Heart left ventricle (tissue), 16 donors: ENCODE measurements at regions not wholly inside any gene's neighbourhood (a gene's known extent, or its start where the extent isn't known, plus 50 kb on each side); places are given as distances from the start of the nearest gene placed in this dataset.

Source experiments
- ATAC-seq, 4 donors: fragments of 200-7000 bp; cut with Tn5 transposase; one replicate each; pipeline ENCODE4 v1.9.1; 2020 to 2022; ENCODE audit warnings: moderate library complexity in 4 of 4, mild to moderate bottlenecking in 3 of 4, moderate number of reproducible peaks in 1 of 4
- DNase-seq, 5 donors: peaks; one replicate each; pipeline ENCODE4 v3.0.0-alpha.2; 2020
- H3K27ac ChIP-seq, 12 donors: fragments of 200-600 bp; sonication (generic) in 4 of 12; one replicate each; pipeline versions ENCODE4 v1.5.0 to v1.8.0; 2016 to 2022; ENCODE audit warnings: mild to moderate bottlenecking in 2 of 12
- H3K27me3 ChIP-seq, 9 donors: fragments of 200-600 bp; sonication (generic) in 2 of 9; one replicate each; pipeline versions ENCODE4 v1.5.1 to v1.8.0; 2016 to 2022; ENCODE audit warnings: mild to moderate bottlenecking in 3 of 9
- H3K36me3 ChIP-seq, 9 donors: fragments of 200-600 bp; sonication (generic) in 2 of 9; one replicate each; pipeline versions ENCODE4 v1.5.0 to v1.8.0; 2018 to 2022; ENCODE audit warnings: mild to moderate bottlenecking in 2 of 9
- H3K4me1 ChIP-seq, 12 donors: fragments of 200-600 bp; sonication (generic) in 4 of 12; one replicate each; pipeline versions ENCODE4 v1.5.0 to v1.8.0; 2016 to 2022; ENCODE audit warnings: mild to moderate bottlenecking in 3 of 12
- H3K4me3 ChIP-seq, 12 donors: fragments of 200-600 bp; sonication (generic) in 4 of 12; one replicate each; pipeline versions ENCODE4 v1.5.0 to v1.8.0; 2017 to 2022; ENCODE audit warnings: mild to moderate bottlenecking in 9 of 12, moderate library complexity in 4 of 12
- H3K9me3 ChIP-seq, 12 donors: fragments of 200-600 bp; sonication (generic) in 4 of 12; one replicate each; pipeline versions ENCODE4 v1.5.0 to v1.8.0; 2016 to 2022; ENCODE audit warnings: mild to moderate bottlenecking in 1 of 12
- CTCF ChIP-seq, 12 donors: fragments of 200-600 bp; sonication (generic) in 4 of 12; IDR thresholded peaks; one replicate each; pipeline versions ENCODE4 v1.5.0 to v1.8.0; 2018 to 2022; ENCODE audit warnings: antibody characterized with exemption in 12 of 12, mild to moderate bottlenecking in 5 of 12
- POLR2A ChIP-seq, 2 donors: fragments of 450-650 bp; IDR thresholded peaks; one replicate each; pipeline ENCODE4 v1.6.1; 2017; ENCODE audit warnings: antibody characterized with exemption in 2 of 2, mild to moderate bottlenecking in 2 of 2, moderate library complexity in 2 of 2
- WGBS, 4 donors: extraction: QIAGEN DNeasy Blood & Tissue Kit in 2 of 4; methylation state at CpG; one replicate each; pipeline versions ENCODE4 v1.1.5 to v1.1.7; 2013 to 2018; 5-methylcytosine and 5-hydroxymethylcytosine counted together
- intact Hi-C, 10 donors: fragments of 100-400 bp; cut with DNase I; formaldehyde crosslinking; loops; one replicate each; pipeline versions ENCODE4 v1.11.1 to v1.14.2; 2022
- donor health status: ischemic (EF 13 %, LVEDD 7.1; RV severe dilation, severe dysfunction).
- donor health status: healthy with polysubstance abuse.
- donor health status: DM: no; HTN: yes; CAD: no.
- donor health status: DM: no; HTN: no; CAD: no.
- donor health status: ischemic (EF 25% LVEDD 6.9; RV normal size, moderate dysfunction).
- donor health status: ischemic (EF 25% LVEDD 5.7; RV mildly dilated, moderate dysfunction).
- donor health status: healthy.
- donor health status: DM: yes; HTN: yes; CAD: no.
- donor health status: ischemic (EF 35%, LVEDD 5.7; RV mildly dilated, moderate dysfunction).
- donor health status: nonischemic (EF 11% LVEDD 7.7; RV severe dilation, severe dysfunction).
- donor health status: DM: yes; HTN: yes; CAD: no.
- donor health status: PGD.
- donor health status: ischemic (EF 29% LVEDD 5.4; RV normal size, mild dysfunction).
- donor health status: nonischemic (EF 23%, LVEDD 6.1; RV moderate dilation, normal function).

GRCh38 chr13:93004919-93005318, 221.7 kb upstream of the GPC6 start:
- Histone ChIP-seq H3K4me3 (no peak overlapping the region), H3K27me3 (no peaks in the 10 kb centered on the region), H3K36me3 (no peaks in the 10 kb centered on the region), H3K9me3 (peaks cover 0 to 32% (median 6%) of the 10 kb centered on the region in 12 donors), H3K4me1 (no peaks in the 10 kb centered on the region), H3K27ac (no peak overlapping the region)
- TF ChIP-seq POLR2A (IDR thresholded peaks at IDR 0.05), result no peak
- TF ChIP-seq CTCF (IDR thresholded peaks at IDR 0.05), result no peak
- ATAC-seq (no peak), DNase-seq (no peak)
- intact Hi-C loops, result no loop called here

GRCh38 chr13:93007928-93008327, 218.7 kb upstream of the GPC6 start:
- peaks cover 0 to 36% (median 6%) of the 10 kb centered on the region in 12 donors for H3K9me3 ChIP-seq
- no peaks in the 10 kb centered on the region for H3K36me3 ChIP-seq
- ATAC-seq (no peak), DNase-seq (no peak)
- TF ChIP-seq POLR2A (IDR thresholded peaks at IDR 0.05), result no peak
- TF ChIP-seq CTCF (IDR thresholded peaks at IDR 0.05), result no peak
- H3K4me3 ChIP-seq, result no peak overlapping the region
- H3K27me3 ChIP-seq, result no peaks in the 10 kb centered on the region
- no peaks in the 10 kb centered on the region for H3K4me1 ChIP-seq
- no peak overlapping the region for H3K27ac ChIP-seq
- intact Hi-C loops, result no loop called here

- Histone ChIP-seq H3K27ac (no peak overlapping the region), H3K4me1 (no peaks in the 10 kb centered on the region), H3K9me3 (peaks cover 0 to 59% (median 15%) of the 10 kb centered on the region in 12 donors), H3K4me3 (no peak overlapping the region), H3K27me3 (no peaks in the 10 kb centered on the region), H3K36me3 (no peaks in the 10 kb centered on the region)
- no peak for ATAC-seq
- TF ChIP-seq POLR2A (IDR thresholded peaks at IDR 0.05) (no peak), CTCF (IDR thresholded peaks at IDR 0.05) (no peak)
- DNase-seq, result no peak
- WGBS, 4 donors, result 60 to 71% (median 65%) methylated on average over 1 of the region's 1 CpG
- intact Hi-C loops, result no loop called here
These were observed 209.0 kb upstream of the GPC6 start for GRCh38 chr13:93017493-93018112.

- Histone ChIP-seq H3K4me3 (no peak overlapping the region), H3K27me3 (no peaks in the 10 kb centered on the region), H3K9me3 (peaks cover 0 to 20% (median 0%) of the 10 kb centered on the region in 12 donors), H3K36me3 (no peaks in the 10 kb centered on the region), H3K27ac (no peak overlapping the region), H3K4me1 (no peaks in the 10 kb centered on the region)
- WGBS, 4 donors, result 51 to 64% (median 56%) methylated on average over 1 of the region's 1 CpG
- intact Hi-C loops, result no loop called here
- TF ChIP-seq POLR2A (IDR thresholded peaks at IDR 0.05), result no peak
- TF ChIP-seq CTCF (IDR thresholded peaks at IDR 0.05), result no peak
- no peak for DNase-seq
- ATAC-seq, result no peak
These were observed 202.7 kb upstream of the GPC6 start for GRCh38 chr13:93023929-93024328.
